GM12891 (cell line): ENCODE measurements at regions not wholly inside any gene's neighbourhood (a gene's known extent, or its start where the extent isn't known, plus 50 kb on each side); places are given as distances from the start of the nearest gene placed in this dataset.

Experiments used
- POLR2A ChIP-seq: IDR thresholded peaks from 2 replicates; pipeline ENCODE4 v1.6.1; 2011; ENCODE audit warnings: low read depth, low read length, control low read depth
- POLR2AphosphoS5 ChIP-seq: IDR thresholded peaks from 2 replicates; pipeline ENCODE4 v1.6.1; 2011; ENCODE audit warnings: low read depth, low read length, control low read depth

- TF ChIP-seq POLR2A (no peak), POLR2AphosphoS5 (no peak)
Measured at GRCh38 chr2:122859260-122859659, 1103.8 kb downstream of the TSN start.
